Common myeloid progenitor, CD34-positive (primary cell): ENCODE measurements at regions not wholly inside any gene's neighbourhood (a gene's known extent, or its start where the extent isn't known, plus 50 kb on each side); places are given as distances from the start of the nearest gene placed in this dataset.

Experiments
- CTCF ChIA-PET: fragments of 350-600 bp; sonication (Branson Sonifier 250); formaldehyde crosslinking; loops from one replicate; lab custom pipeline; 2021; ENCODE audit warnings: antibody characterized with exemption; lab: Charles Lee
- POLR2A ChIA-PET: fragments of 350-600 bp; sonication (Branson Sonifier 250); formaldehyde crosslinking; loops from one replicate; lab custom pipeline; 2021; ENCODE audit warnings: antibody characterized with exemption; lab: Charles Lee
- DNase-seq, 3 donors: peaks; one replicate each; pipeline versions ENCODE4 v3.0.0 to v3.0.0-alpha.2; 2013
- H3K27ac ChIP-seq, 2 experiments: 1 replicate in 1 of 2; 2 replicates in 1 of 2; pipeline ENCODE4 v1.7.0; 2013; ENCODE audit warnings: inconsistent platforms in 2 of 2, low read length in 2 of 2, mild to moderate bottlenecking in 2 of 2, low read depth in 1 of 2, moderate library complexity in 1 of 2; ENCODE audit not compliant: severe bottlenecking in 2 of 2, insufficient read depth in 1 of 2, poor library complexity in 1 of 2
- H3K27me3 ChIP-seq, 5 experiments: replicated peaks in 2 of 5; 1 replicate in 3 of 5; 2 replicates in 2 of 5; pipeline versions ENCODE4 v1.6.1 to v1.7.0; 2013; ENCODE audit warnings: low read length in 4 of 5, mild to moderate bottlenecking in 2 of 5, moderate library complexity in 2 of 5, inconsistent platforms in 1 of 5; ENCODE audit not compliant: insufficient read depth in 5 of 5, control insufficient read depth in 4 of 5
- H3K36me3 ChIP-seq, 4 experiments: 1 replicate in 2 of 4; 2 replicates in 2 of 4; pipeline versions ENCODE4 v1.6.1 to v1.7.0; 2013; ENCODE audit warnings: low read length in 3 of 4, control low read depth in 1 of 4, mild to moderate bottlenecking in 1 of 4; ENCODE audit not compliant: control insufficient read depth in 4 of 4, insufficient read depth in 4 of 4
- H3K4me1 ChIP-seq, 4 experiments: 1 replicate in 3 of 4; 2 replicates in 1 of 4; pipeline versions ENCODE4 v1.6.1 to v1.7.1; 2013; ENCODE audit warnings: low read length in 3 of 4, mild to moderate bottlenecking in 3 of 4, control low read depth in 1 of 4, inconsistent platforms in 1 of 4, moderate library complexity in 1 of 4; ENCODE audit not compliant: control insufficient read depth in 4 of 4, insufficient read depth in 4 of 4; ENCODE audit errors: control extremely low read depth in 1 of 4
- H3K4me3 ChIP-seq, 7 experiments: 1 replicate in 4 of 7; 2 replicates in 3 of 7; pipeline versions ENCODE4 v1.5.1 to v1.7.0; 2013; ENCODE audit warnings: mild to moderate bottlenecking in 7 of 7, low read length in 6 of 7, moderate library complexity in 6 of 7, inconsistent platforms in 2 of 7, low read depth in 2 of 7, control low read depth in 1 of 7; ENCODE audit not compliant: insufficient read depth in 4 of 7, control insufficient read depth in 1 of 7; ENCODE audit errors: extremely low read depth in 1 of 7
- H3K9me3 ChIP-seq, 5 experiments: 1 replicate in 4 of 5; 2 replicates in 1 of 5; pipeline versions ENCODE4 v1.6.1 to v1.7.1; 2013; ENCODE audit warnings: low read length in 4 of 5, mild to moderate bottlenecking in 2 of 5, inconsistent platforms in 1 of 5, low read depth in 1 of 5, moderate library complexity in 1 of 5; ENCODE audit not compliant: control insufficient read depth in 4 of 5, insufficient read depth in 2 of 5; ENCODE audit errors: control extremely low read depth in 1 of 5
- WGBS: methylation state at CpG from one replicate; pipeline ENCODE4 v1.1.5; 2013; ENCODE audit not compliant: insufficient coverage; 5-methylcytosine and 5-hydroxymethylcytosine counted together

DNA sequence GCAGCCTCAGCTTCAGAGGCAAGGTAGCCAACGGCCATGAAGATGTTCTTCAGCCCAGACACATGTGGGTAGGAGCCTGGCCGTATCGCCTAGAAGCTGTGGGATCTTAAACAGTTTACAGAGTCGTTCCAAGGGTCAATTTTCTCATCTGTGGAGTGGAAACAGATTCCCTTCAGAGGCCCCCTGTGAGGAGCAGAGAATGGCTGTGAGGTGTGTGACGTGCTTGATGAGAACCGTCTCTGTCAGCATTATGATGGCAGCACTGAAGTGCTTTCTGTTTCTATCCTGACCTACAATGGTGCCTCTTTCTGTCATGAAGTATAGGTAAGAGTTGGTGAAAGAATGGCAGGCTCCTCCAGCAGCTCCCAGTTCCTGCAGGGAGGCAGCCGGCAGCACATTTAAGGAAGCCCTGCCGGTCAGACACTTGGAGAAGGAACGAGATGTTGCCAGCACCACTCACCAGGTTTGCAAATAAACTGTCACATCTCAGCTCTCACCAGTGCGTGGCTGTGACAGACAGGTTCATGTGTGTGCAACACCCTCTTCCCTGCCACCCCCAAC is 277.3 kb downstream of the FOXO1 start:
- 75% methylated on average over 9 of the region's 10 CpGs for whole genome bisulfite sequencing
- no peaks in the 10 kb centered on the region for H3K36me3 ChIP-seq
- CTCF ChIA-PET, result interaction anchor here (1.0 kb wide), 1 partner anchor 294 kb away, joined by 3 read pairs; no protein-coding TSS in a partner anchor
- no peak overlapping the region for H3K27ac ChIP-seq
- peak in 1 of 3 donors; percentile 17 for DNase-seq
- H3K4me3 ChIP-seq, result peak overlapping the region in 1 of 7 experiments; percentile 50
- H3K9me3 ChIP-seq, result no peaks in the 10 kb centered on the region
- POLR2A ChIA-PET, result no interaction called here
- peaks cover 0 to 15% (median 14%) of the 10 kb centered on the region in 4 experiments for H3K4me1 ChIP-seq
- H3K27me3 ChIP-seq, result no peaks in the 10 kb centered on the region

GRCh38 chr13:40390401-40390916 is 276.0 kb downstream of the FOXO1 start:
- Histone ChIP-seq H3K4me3 (no peak overlapping the region), H3K9me3 (no peaks in the 10 kb centered on the region), H3K27me3 (no peaks in the 10 kb centered on the region), H3K36me3 (no peaks in the 10 kb centered on the region), H3K27ac (no peak overlapping the region), H3K4me1 (peaks cover 0 to 15% (median 14%) of the 10 kb centered on the region in 4 experiments)
- WGBS, result 98% methylated on average over 6 of the region's 9 CpGs
- POLR2A ChIA-PET, result no interaction called here
- DNase-seq, result no peak
- CTCF ChIA-PET, result no interaction called here

DNA sequence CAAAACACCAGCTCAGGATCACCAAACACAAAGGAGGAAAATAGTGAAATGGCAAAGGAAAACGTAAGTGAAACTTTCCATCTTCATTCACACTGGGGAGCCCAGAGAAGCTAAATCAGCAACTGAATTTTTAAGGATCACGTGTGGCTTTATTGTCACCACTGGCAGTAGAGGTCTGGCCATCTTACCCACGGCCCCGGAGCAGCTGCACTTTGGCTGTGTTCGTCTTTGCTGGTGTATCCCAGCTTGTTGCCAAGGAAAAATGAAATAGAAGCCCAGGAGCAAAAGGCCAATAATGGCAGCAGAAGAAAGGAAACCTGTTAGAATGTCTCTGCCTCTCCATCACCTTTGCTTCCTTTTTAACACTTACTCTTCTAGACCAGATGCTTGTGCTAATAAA is 274.7 kb downstream of the FOXO1 start:
- no peaks in the 10 kb centered on the region for H3K9me3 ChIP-seq
- no peak overlapping the region for H3K27ac ChIP-seq
- H3K27me3 ChIP-seq, result no peaks in the 10 kb centered on the region
- H3K4me1 ChIP-seq, result peaks cover 0 to 15% (median 14%) of the 10 kb centered on the region in 4 experiments
- no peak overlapping the region for H3K4me3 ChIP-seq
- no peaks in the 10 kb centered on the region for H3K36me3 ChIP-seq
- DNase-seq, result no peak
- ChIA-PET POLR2A (no interaction called here), CTCF (interaction anchor here (0.7 to 1.5 kb wide), 2 partner anchors 79 to 322 kb away, joined by 3 to 5 read pairs; no protein-coding TSS in a partner anchor)
- WGBS, result 99% methylated on average over 5 of the region's 5 CpGs

DNA sequence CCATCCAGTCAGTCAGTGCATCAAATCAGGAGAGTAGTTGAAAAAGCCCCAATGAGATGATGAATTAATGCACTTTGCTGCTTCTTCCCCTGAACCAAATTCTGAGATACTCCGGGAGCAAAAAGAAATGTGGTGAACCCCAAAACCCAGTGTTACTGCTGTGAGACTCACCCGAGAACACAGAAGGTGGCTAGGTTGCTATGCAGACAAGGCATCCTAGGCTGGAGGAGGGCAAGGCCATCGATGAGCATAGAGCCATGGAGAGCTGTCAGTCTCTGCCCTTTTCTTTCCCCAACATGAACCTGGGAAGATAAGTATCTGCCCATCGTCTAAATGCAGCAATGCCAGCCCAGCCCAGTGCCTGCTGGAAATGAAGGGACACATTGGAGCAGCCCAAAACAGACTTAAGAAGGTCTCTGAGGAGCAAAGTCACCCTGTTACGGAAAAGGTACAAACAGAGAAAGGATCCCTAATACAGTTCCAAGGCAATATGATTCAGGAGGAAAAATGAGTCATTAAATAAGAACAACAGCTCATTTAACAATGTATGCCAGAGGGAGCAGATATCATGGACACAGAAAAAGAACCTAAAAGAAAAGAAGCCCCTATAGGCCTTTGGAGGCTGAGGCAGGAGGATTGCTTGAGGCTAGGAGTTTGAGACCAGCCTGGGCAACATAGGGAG is 272.0 kb downstream of the FOXO1 start:
- Histone ChIP-seq H3K27me3 (no peaks in the 10 kb centered on the region), H3K36me3 (no peaks in the 10 kb centered on the region), H3K4me3 (no peak overlapping the region), H3K27ac (no peak overlapping the region), H3K4me1 (peaks cover 0 to 2% (median 1%) of the 10 kb centered on the region in 4 experiments), H3K9me3 (no peaks in the 10 kb centered on the region)
- DNase-seq, result no peak
- ChIA-PET CTCF (no interaction called here), POLR2A (no interaction called here)
- 93% methylated on average over 4 of the region's 5 CpGs for WGBS

- ChIA-PET CTCF (no interaction called here), POLR2A (no interaction called here)
- no peaks in the 10 kb centered on the region for H3K9me3 ChIP-seq
- no peak for DNase-seq
- H3K27ac ChIP-seq, result no peak overlapping the region
- no peak overlapping the region for H3K4me3 ChIP-seq
- H3K27me3 ChIP-seq, result no peaks in the 10 kb centered on the region
- WGBS, result no CpG with 5 or more reads among the region's 2 CpGs
- H3K36me3 ChIP-seq, result no peaks in the 10 kb centered on the region
- peaks cover 5 to 21% (median 14%) of the 10 kb centered on the region in 4 experiments for H3K4me1 ChIP-seq
These were observed 268.4 kb downstream of the FOXO1 start for GRCh38 chr13:40398065-40398464.

GRCh38 chr13:40399756-40400155 is 266.7 kb downstream of the FOXO1 start:
- Histone ChIP-seq H3K4me3 (no peak overlapping the region), H3K36me3 (no peaks in the 10 kb centered on the region), H3K27me3 (no peaks in the 10 kb centered on the region), H3K9me3 (no peaks in the 10 kb centered on the region), H3K27ac (no peak overlapping the region), H3K4me1 (peaks cover 5 to 25% (median 14%) of the 10 kb centered on the region in 4 experiments)
- CTCF ChIA-PET, result no interaction called here
- DNase-seq, result no peak
- 74% methylated on average over 3 of the region's 3 CpGs for WGBS
- POLR2A ChIA-PET, result no interaction called here
